IMR-90 (cell line): ENCODE measurements at regions not wholly inside any gene's neighbourhood (a gene's known extent, or its start where the extent isn't known, plus 50 kb on each side); places are given as distances from the start of the nearest gene placed in this dataset.

ENCODE experiments used
- ATAC-seq: fragments of 200-7000 bp; cut with Tn5 transposase; 2 replicates; pipeline ENCODE4 v1.9.1; 2020; ENCODE audit warnings: low read depth, mild to moderate bottlenecking, moderate library complexity
- BruUV-seq: library from RNA; stranded (reverse); fragments of 400-500 nt; replicated peaks from 2 replicates; lab custom pipeline; 2021; lab: Mats Ljungman, UMichigan
- CTCF ChIA-PET: fragments of 300-600 bp; formaldehyde crosslinking; extraction: SDS; loops from one replicate; lab custom pipeline; 2021; ENCODE audit warnings: antibody characterized with exemption; lab: Yijun Ruan, JAX
- POLR2A ChIA-PET: fragments of 300-600 bp; sonication (Branson Sonifier 250); formaldehyde crosslinking; loops from one replicate; lab custom pipeline; 2022; ENCODE audit warnings: antibody characterized with exemption; ENCODE audit not compliant: unreplicated experiment; lab: Charles Lee
- DNase-seq: peaks from one replicate; pipeline ENCODE4 v3.0.0; 2013
- H2AFZ ChIP-seq: replicated peaks from 2 replicates; pipeline ENCODE3; 2013; ENCODE audit warnings: low read length, mild to moderate bottlenecking; ENCODE audit not compliant: poor library complexity
- H2AK5ac ChIP-seq: 2 replicates; pipeline ENCODE4 v1.6.1; 2013; ENCODE audit warnings: low read depth, low read length, inconsistent platforms
- H2AK9ac ChIP-seq: replicated peaks from 2 replicates; pipeline ENCODE3; 2013; ENCODE audit warnings: mild to moderate bottlenecking, low read depth, low read length, moderate library complexity; ENCODE audit not compliant: poor library complexity
- H2BK120ac ChIP-seq: 2 replicates; pipeline ENCODE4 v1.6.1; 2013; ENCODE audit warnings: low read depth, low read length, inconsistent platforms
- H2BK15ac ChIP-seq: 3 replicates; pipeline ENCODE4 v1.6.1; 2013; ENCODE audit warnings: low read depth, low read length, inconsistent platforms
- H2BK20ac ChIP-seq: 2 replicates; pipeline ENCODE4 v1.6.1; 2013; ENCODE audit warnings: low read depth, mild to moderate bottlenecking, inconsistent platforms, low read length, moderate library complexity
- H2BK5ac ChIP-seq: 2 replicates; pipeline ENCODE4 v1.6.1; 2013; ENCODE audit warnings: mild to moderate bottlenecking, low read depth, low read length, inconsistent platforms; ENCODE audit not compliant: poor library complexity, severe bottlenecking
- H3K14ac ChIP-seq: replicated peaks from 2 replicates; pipeline ENCODE4 v1.6.1; 2013; ENCODE audit warnings: low read depth, low read length, inconsistent platforms
- H3K18ac ChIP-seq: 2 replicates; pipeline ENCODE4 v1.6.1; 2013; ENCODE audit warnings: low read depth, low read length, control low read depth
- H3K23ac ChIP-seq: 2 replicates; pipeline ENCODE4 v1.6.1; 2013; ENCODE audit warnings: low read depth, low read length, inconsistent platforms
- H3K27ac ChIP-seq: 2 replicates; pipeline ENCODE4 v1.5.1; 2013; ENCODE audit warnings: mild to moderate bottlenecking, control low read depth, low read length; ENCODE audit not compliant: insufficient read depth
- H3K27me3 ChIP-seq: 2 replicates; pipeline ENCODE4 v1.6.1; 2013; ENCODE audit warnings: low read length; ENCODE audit not compliant: control insufficient read depth, insufficient read depth
- H3K36me3 ChIP-seq: 2 replicates; pipeline ENCODE4 v1.6.1; 2013; ENCODE audit warnings: low read length, mixed read lengths; ENCODE audit not compliant: control insufficient read depth, insufficient read depth
- H3K4ac ChIP-seq: 2 replicates; pipeline ENCODE4 v1.6.1; 2013; ENCODE audit warnings: low read depth, low read length, inconsistent platforms
- H3K4me1 ChIP-seq: 2 replicates; pipeline ENCODE4 v1.6.1; 2013; ENCODE audit warnings: low read length, mixed read lengths; ENCODE audit not compliant: control insufficient read depth, insufficient read depth
- H3K4me2 ChIP-seq: 2 replicates; pipeline ENCODE4 v1.6.1; 2013; ENCODE audit warnings: low read depth, mild to moderate bottlenecking, control low read depth, low read length, moderate library complexity
- H3K4me3 ChIP-seq: 2 replicates; pipeline ENCODE4 v1.5.1; 2013; ENCODE audit warnings: low read depth, mild to moderate bottlenecking, control low read depth, low read length, moderate library complexity; ENCODE audit not compliant: insufficient read depth
- H3K56ac ChIP-seq: 2 replicates; pipeline ENCODE4 v1.6.1; 2013; ENCODE audit warnings: low read length, inconsistent platforms; ENCODE audit not compliant: insufficient read depth; ENCODE audit errors: extremely low read depth
- H3K79me1 ChIP-seq, 2 experiments: 2 replicates each; pipeline ENCODE4 v1.6.1; 2013; ENCODE audit warnings: low read length in 2 of 2, inconsistent platforms in 1 of 2, low read depth in 1 of 2
- H3K9ac ChIP-seq: 2 replicates; pipeline ENCODE4 v1.6.1; 2013; ENCODE audit warnings: low read depth, low read length, control low read depth
- H3K9me1 ChIP-seq: 2 replicates; pipeline ENCODE4 v1.6.1; 2013; ENCODE audit warnings: low read length, inconsistent platforms; ENCODE audit not compliant: insufficient read depth
- H3K9me3 ChIP-seq: 2 replicates; pipeline ENCODE4 v1.6.1; 2013; ENCODE audit warnings: low read length; ENCODE audit not compliant: control insufficient read depth, insufficient read depth
- H4K20me1 ChIP-seq: 2 replicates; pipeline ENCODE4 v1.6.1; 2013; ENCODE audit warnings: low read length, inconsistent platforms; ENCODE audit not compliant: insufficient read depth
- H4K5ac ChIP-seq: 2 replicates; pipeline ENCODE4 v1.6.1; 2013; ENCODE audit warnings: mild to moderate bottlenecking, low read depth, low read length, control low read depth
- H4K8ac ChIP-seq, 2 experiments: 2 replicates each; pipeline ENCODE4 v1.6.1; 2013; ENCODE audit warnings: low read depth in 2 of 2, low read length in 2 of 2, control low read depth in 1 of 2, inconsistent platforms in 1 of 2
- H4K91ac ChIP-seq: 2 replicates; pipeline ENCODE4 v1.6.1; 2013; ENCODE audit warnings: low read depth, low read length, inconsistent platforms; ENCODE audit not compliant: insufficient read depth
- BHLHE40 ChIP-seq: fragments of 150-350 bp; IDR thresholded peaks from 2 replicates; pipeline ENCODE4 v1.6.1; 2016; ENCODE audit warnings: mild to moderate bottlenecking, low read depth, low read length
- CEBPB ChIP-seq: IDR thresholded peaks from 2 replicates; pipeline ENCODE4 v1.6.1; 2012; ENCODE audit warnings: low read depth, low read length, improper control_type of control experiment
- CHD1 ChIP-seq: IDR thresholded peaks from 2 replicates; pipeline ENCODE4 v1.6.1; 2012; ENCODE audit warnings: low read depth, low read length, improper control_type of control experiment
- FOS ChIP-seq: fragments of 150-350 bp; IDR thresholded peaks from 2 replicates; pipeline ENCODE4 v1.6.1; 2016; ENCODE audit warnings: low read depth, low read length
- MAFK ChIP-seq: IDR thresholded peaks from 2 replicates; pipeline ENCODE4 v1.6.1; 2012; ENCODE audit warnings: low read depth, low read length, improper control_type of control experiment
- MAZ ChIP-seq: IDR thresholded peaks from 2 replicates; pipeline ENCODE4 v1.6.1; 2012; ENCODE audit warnings: low read depth, mild to moderate bottlenecking, low read length, improper control_type of control experiment, moderate library complexity, borderline replicate concordance
- MXI1 ChIP-seq: IDR thresholded peaks from 2 replicates; pipeline ENCODE4 v1.6.1; 2012; ENCODE audit warnings: low read depth, mild to moderate bottlenecking, low read length, moderate library complexity, borderline replicate concordance
- NFE2L2 ChIP-seq: fragments of 150-350 bp; IDR thresholded peaks from 2 replicates; pipeline ENCODE4 v1.6.1; 2016; ENCODE audit warnings: low read depth, mild to moderate bottlenecking, low read length
- POLR2A ChIP-seq: IDR thresholded peaks from 2 replicates; pipeline ENCODE4 v1.6.1; 2012; ENCODE audit warnings: mild to moderate bottlenecking, low read depth, low read length
- RAD21 ChIP-seq: IDR thresholded peaks from 2 replicates; pipeline ENCODE4 v1.6.1; 2012; ENCODE audit warnings: low read length, improper control_type of control experiment
- RCOR1 ChIP-seq: IDR thresholded peaks from 2 replicates; pipeline ENCODE4 v1.6.1; 2012; ENCODE audit warnings: mild to moderate bottlenecking, low read length, improper control_type of control experiment; ENCODE audit not compliant: insufficient replicate concordance
- RFX5 ChIP-seq: IDR thresholded peaks from 2 replicates; pipeline ENCODE4 v1.8.0; 2012; ENCODE audit warnings: low read depth, mild to moderate bottlenecking, low read length, moderate library complexity
- SMC3 ChIP-seq: fragments of 150-350 bp; IDR thresholded peaks from 2 replicates; pipeline ENCODE4 v1.6.1; 2016; ENCODE audit warnings: low read depth, mild to moderate bottlenecking, antibody characterized with exemption, low read length, moderate library complexity
- WGBS, 2 experiments: methylation state at CpG; one replicate each; pipeline versions ENCODE4 v1.1.5 to v1.1.7; 2013; ENCODE audit warnings: missing lambda C conversion rate in 2 of 2; ENCODE audit not compliant: insufficient read length in 1 of 2; ENCODE audit errors: extremely low coverage in 2 of 2; 5-methylcytosine and 5-hydroxymethylcytosine counted together
- dilution Hi-C: fragments of 300-500 bp; cut with HindIII; formaldehyde crosslinking; loops from one replicate; pipeline ENCODE4 v1.14.3; 2018; ENCODE audit warnings: low sequenced_read_pairs; ENCODE audit not compliant: unreplicated experiment
- in situ Hi-C: fragments of 300-500 bp; cut with MboI; formaldehyde crosslinking; loops from 3 replicates; pipeline ENCODE4 v1.14.3; 2019; ENCODE audit warnings: low sequenced_read_pairs, inconsistent platforms, mixed read lengths
- intact Hi-C: fragments of 100-400 bp; cut with micrococcal nuclease; formaldehyde crosslinking; loops from 2 replicates; pipeline ENCODE4 v1.10.0; 2022
- TF ChIP-seq, protein P1 (sequence below): fragments of 150-350 bp; IDR thresholded peaks from 2 replicates; pipeline ENCODE4 v1.6.1; 2016; ENCODE audit warnings: low read depth, mild to moderate bottlenecking, low read length, moderate library complexity, borderline replicate concordance
- TF ChIP-seq, protein P2 (sequence below): fragments of 150-350 bp; IDR thresholded peaks from 2 replicates; pipeline ENCODE4 v1.6.1; 2017; ENCODE audit warnings: mild to moderate bottlenecking, antibody characterized with exemption, low read length, low read depth
- TF ChIP-seq, protein P3 (sequence below): conservative IDR thresholded peaks from 2 replicates; pipeline ENCODE4 v1.5.1; 2012; ENCODE audit warnings: mild to moderate bottlenecking, low read depth, low read length, improper control_type of control experiment

DNA sequence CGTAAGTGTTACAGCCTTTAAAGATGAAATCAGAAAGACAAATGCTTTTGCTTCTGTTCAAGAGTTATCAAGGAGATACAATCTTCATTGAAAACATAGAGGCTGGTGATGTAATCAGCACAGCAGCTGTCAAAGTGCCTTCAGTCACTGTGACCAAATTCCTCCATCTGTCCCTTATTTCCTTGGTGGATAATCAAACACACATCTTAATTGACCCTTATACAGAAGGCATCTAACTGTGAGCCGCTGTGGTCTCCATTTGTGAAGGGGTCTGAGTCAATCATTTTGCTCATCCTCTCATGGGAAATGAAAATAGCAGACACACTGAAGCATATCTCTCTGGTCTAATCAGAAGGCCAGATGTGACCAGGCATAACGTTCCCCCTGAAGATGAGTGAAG lies 130.1 kb upstream of the TLR4 start:
- TF ChIP-seq MXI1 (no peak), NFE2L2 (no peak), CEBPB (no peak), FOS (no peak), MAZ (no peak), CHD1 (no peak), RAD21 (no peak), POLR2A (no peak), RCOR1 (no peak), RFX5 (no peak), BHLHE40 (no peak), SMC3 (no peak), MAFK (no peak)
- TF ChIP-seq, protein P1, sequence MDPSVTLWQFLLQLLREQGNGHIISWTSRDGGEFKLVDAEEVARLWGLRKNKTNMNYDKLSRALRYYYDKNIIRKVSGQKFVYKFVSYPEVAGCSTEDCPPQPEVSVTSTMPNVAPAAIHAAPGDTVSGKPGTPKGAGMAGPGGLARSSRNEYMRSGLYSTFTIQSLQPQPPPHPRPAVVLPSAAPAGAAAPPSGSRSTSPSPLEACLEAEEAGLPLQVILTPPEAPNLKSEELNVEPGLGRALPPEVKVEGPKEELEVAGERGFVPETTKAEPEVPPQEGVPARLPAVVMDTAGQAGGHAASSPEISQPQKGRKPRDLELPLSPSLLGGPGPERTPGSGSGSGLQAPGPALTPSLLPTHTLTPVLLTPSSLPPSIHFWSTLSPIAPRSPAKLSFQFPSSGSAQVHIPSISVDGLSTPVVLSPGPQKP = no peak
- TF ChIP-seq, protein P2, sequence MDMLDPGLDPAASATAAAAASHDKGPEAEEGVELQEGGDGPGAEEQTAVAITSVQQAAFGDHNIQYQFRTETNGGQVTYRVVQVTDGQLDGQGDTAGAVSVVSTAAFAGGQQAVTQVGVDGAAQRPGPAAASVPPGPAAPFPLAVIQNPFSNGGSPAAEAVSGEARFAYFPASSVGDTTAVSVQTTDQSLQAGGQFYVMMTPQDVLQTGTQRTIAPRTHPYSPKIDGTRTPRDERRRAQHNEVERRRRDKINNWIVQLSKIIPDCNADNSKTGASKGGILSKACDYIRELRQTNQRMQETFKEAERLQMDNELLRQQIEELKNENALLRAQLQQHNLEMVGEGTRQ = no peak
- TF ChIP-seq, protein P3, sequence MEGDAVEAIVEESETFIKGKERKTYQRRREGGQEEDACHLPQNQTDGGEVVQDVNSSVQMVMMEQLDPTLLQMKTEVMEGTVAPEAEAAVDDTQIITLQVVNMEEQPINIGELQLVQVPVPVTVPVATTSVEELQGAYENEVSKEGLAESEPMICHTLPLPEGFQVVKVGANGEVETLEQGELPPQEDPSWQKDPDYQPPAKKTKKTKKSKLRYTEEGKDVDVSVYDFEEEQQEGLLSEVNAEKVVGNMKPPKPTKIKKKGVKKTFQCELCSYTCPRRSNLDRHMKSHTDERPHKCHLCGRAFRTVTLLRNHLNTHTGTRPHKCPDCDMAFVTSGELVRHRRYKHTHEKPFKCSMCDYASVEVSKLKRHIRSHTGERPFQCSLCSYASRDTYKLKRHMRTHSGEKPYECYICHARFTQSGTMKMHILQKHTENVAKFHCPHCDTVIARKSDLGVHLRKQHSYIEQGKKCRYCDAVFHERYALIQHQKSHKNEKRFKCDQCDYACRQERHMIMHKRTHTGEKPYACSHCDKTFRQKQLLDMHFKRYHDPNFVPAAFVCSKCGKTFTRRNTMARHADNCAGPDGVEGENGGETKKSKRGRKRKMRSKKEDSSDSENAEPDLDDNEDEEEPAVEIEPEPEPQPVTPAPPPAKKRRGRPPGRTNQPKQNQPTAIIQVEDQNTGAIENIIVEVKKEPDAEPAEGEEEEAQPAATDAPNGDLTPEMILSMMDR = no peak
- H4K8ac ChIP-seq = no peak overlapping the region
- no peak overlapping the region for H3K9ac ChIP-seq
- WGBS, 2 experiments = no CpG with 5 or more reads among the region's 3 CpGs
- H3K79me1 ChIP-seq = no peaks in the 10 kb centered on the region
- no peak overlapping the region for H2AK9ac ChIP-seq
- H3K23ac ChIP-seq = no peak overlapping the region
- H3K56ac ChIP-seq = no peak overlapping the region
- no peak overlapping the region for H2BK5ac ChIP-seq
- H4K5ac ChIP-seq = no peak overlapping the region
- no peak overlapping the region for H3K14ac ChIP-seq
- peaks cover 2% of the 10 kb centered on the region for H3K9me3 ChIP-seq
- H2BK120ac ChIP-seq = no peak overlapping the region
- BruUV-seq = no TSS peak
- no peak overlapping the region for H3K4ac ChIP-seq
- H3K36me3 ChIP-seq = no peaks in the 10 kb centered on the region
- no peak overlapping the region for H3K18ac ChIP-seq
- no peak overlapping the region for H2AK5ac ChIP-seq
- intact Hi-C loops = no loop called here
- POLR2A ChIA-PET = no interaction called here
- H3K9me1 ChIP-seq = no peaks in the 10 kb centered on the region
- H2BK15ac ChIP-seq = no peak overlapping the region
- H3K4me1 ChIP-seq = no peaks in the 10 kb centered on the region
- no peak for ATAC-seq
- no peak overlapping the region for H3K4me3 ChIP-seq
- H4K91ac ChIP-seq = no peak overlapping the region
- no peak overlapping the region for H3K4me2 ChIP-seq
- H2AFZ ChIP-seq = no peak overlapping the region
- DNase-seq = no peak
- H2BK20ac ChIP-seq = no peak overlapping the region
- dilution Hi-C loops = no loop called here
- no peak overlapping the region for H3K27ac ChIP-seq
- CTCF ChIA-PET = no interaction called here
- no peaks in the 10 kb centered on the region for H3K27me3 ChIP-seq
- in situ Hi-C loops = no loop called here
- H4K20me1 ChIP-seq = no peaks in the 10 kb centered on the region
